Fibroblast of lung (primary cell): ENCODE measurements at regions not wholly inside any gene's neighbourhood (a gene's known extent, or its start where the extent isn't known, plus 50 kb on each side); places are given as distances from the start of the nearest gene placed in this dataset.

Experiments
- DNase-seq, 2 donors: peaks; one replicate each; pipeline versions ENCODE4 v3.0.0 to v3.0.0-alpha.2; 2010; ENCODE audit warnings: low read depth in 2 of 2
- H2AFZ ChIP-seq: 2 replicates; pipeline ENCODE4 v1.5.1; 2012; ENCODE audit warnings: low read length, control low read depth, inconsistent platforms
- H3K27ac ChIP-seq: 2 replicates; pipeline ENCODE4 v1.5.1; 2011; ENCODE audit warnings: low read length, control low read depth; ENCODE audit not compliant: insufficient read depth
- H3K27me3 ChIP-seq: 2 replicates; pipeline ENCODE4 v1.5.1; 2011; ENCODE audit warnings: mild to moderate bottlenecking, low read length; ENCODE audit not compliant: control insufficient read depth, insufficient read depth
- H3K36me3 ChIP-seq: 2 replicates; pipeline ENCODE4 v1.5.1; 2011; ENCODE audit warnings: low read length; ENCODE audit not compliant: control insufficient read depth, insufficient read depth
- H3K4me1 ChIP-seq: 2 replicates; pipeline ENCODE4 v1.5.1; 2011; ENCODE audit warnings: low read length; ENCODE audit not compliant: control insufficient read depth, insufficient read depth; ENCODE audit errors: extremely low read depth
- H3K4me2 ChIP-seq: 2 replicates; pipeline ENCODE4 v1.5.1; 2011; ENCODE audit warnings: low read length, control low read depth; ENCODE audit not compliant: insufficient read depth; ENCODE audit errors: extremely low read depth
- H3K4me3 ChIP-seq, 4 experiments: fragments of 200-600 bp in 1 of 4; sonication (generic) in 1 of 4; replicated peaks in 1 of 4; 2 replicates each; pipeline ENCODE4 v1.5.1; 2011 to 2016; ENCODE audit warnings: low read length in 4 of 4, low read depth in 3 of 4, mild to moderate bottlenecking in 3 of 4, control low read depth in 2 of 4, inconsistent platforms in 1 of 4, mixed read lengths in 1 of 4; ENCODE audit not compliant: insufficient read depth in 1 of 4; ENCODE audit errors: control extremely low read depth in 1 of 4
- H3K79me2 ChIP-seq: 2 replicates; pipeline ENCODE4 v1.5.1; 2012; ENCODE audit warnings: mild to moderate bottlenecking, low read length, inconsistent platforms; ENCODE audit not compliant: control insufficient read depth, insufficient read depth
- H3K9ac ChIP-seq: 2 replicates; pipeline ENCODE4 v1.5.1; 2011; ENCODE audit warnings: mild to moderate bottlenecking, low read length, control low read depth; ENCODE audit not compliant: insufficient read depth
- H3K9me3 ChIP-seq: 2 replicates; pipeline ENCODE4 v1.5.1; 2012; ENCODE audit warnings: low read depth, low read length; ENCODE audit not compliant: control insufficient read depth, insufficient read depth
- H4K20me1 ChIP-seq: 2 replicates; pipeline ENCODE4 v1.5.1; 2011; ENCODE audit warnings: low read length; ENCODE audit not compliant: control insufficient read depth, insufficient read depth; ENCODE audit errors: extremely low read depth
- CTCF ChIP-seq, 2 donors: IDR thresholded peaks in 1 of 2; conservative IDR thresholded peaks in 1 of 2; 1 replicate in 1 of 2; 2 replicates in 1 of 2; pipeline ENCODE4 v1.5.1; 2011 to 2012; ENCODE audit warnings: low read length in 2 of 2, control low read depth in 1 of 2, inconsistent platforms in 1 of 2, low read depth in 1 of 2, mild to moderate bottlenecking in 1 of 2
- EZH2 ChIP-seq: IDR thresholded peaks from 2 replicates; pipeline ENCODE4 v1.5.1; 2012; ENCODE audit warnings: low read length, control low read depth, mild to moderate bottlenecking; ENCODE audit errors: missing control alignments

DNA sequence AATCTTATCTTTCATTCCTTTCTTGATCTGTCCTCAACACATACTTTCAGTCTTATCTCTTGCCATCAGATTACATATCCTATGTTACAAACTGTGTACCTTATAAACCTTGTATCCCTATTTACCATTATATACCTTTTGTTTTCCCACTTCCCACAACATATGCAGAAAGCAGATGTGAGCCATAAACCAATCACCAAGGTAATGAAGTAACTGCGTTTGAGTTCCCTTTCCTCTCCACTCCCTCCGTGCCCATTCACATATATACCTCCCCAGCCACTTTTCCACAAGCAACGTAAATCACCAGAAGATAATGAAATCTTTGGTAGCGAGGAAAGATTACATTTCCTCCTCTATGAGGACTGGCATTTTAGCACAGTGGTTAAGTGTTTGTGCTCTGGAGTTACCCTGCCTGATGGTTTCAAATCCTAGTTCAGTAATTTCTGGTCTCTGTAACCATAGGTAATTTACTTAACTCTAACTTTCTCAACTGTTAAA lies 55.5 kb upstream of the PHF14 start:
- no peak for DNase-seq
- H3K4me1 ChIP-seq, result no peaks in the 10 kb centered on the region
- no peaks in the 10 kb centered on the region for H3K79me2 ChIP-seq
- no peak overlapping the region for H3K9ac ChIP-seq
- H3K4me2 ChIP-seq, result no peak overlapping the region
- no peak overlapping the region for H2AFZ ChIP-seq
- no peaks in the 10 kb centered on the region for H3K27me3 ChIP-seq
- no peak overlapping the region for H3K27ac ChIP-seq
- no peak overlapping the region for H3K4me3 ChIP-seq
- TF ChIP-seq EZH2, result no peak
- TF ChIP-seq CTCF (conservative IDR thresholded peaks at IDR 0.05 in 1 of 2, IDR thresholded peaks at IDR 0.05 in 1 of 2; ENCODE audit: low read depth in 1 of 2, low read length in 2 of 2), result no peak
- no peaks in the 10 kb centered on the region for H4K20me1 ChIP-seq
- H3K9me3 ChIP-seq, result no peaks in the 10 kb centered on the region
- H3K36me3 ChIP-seq, result no peaks in the 10 kb centered on the region

DNA sequence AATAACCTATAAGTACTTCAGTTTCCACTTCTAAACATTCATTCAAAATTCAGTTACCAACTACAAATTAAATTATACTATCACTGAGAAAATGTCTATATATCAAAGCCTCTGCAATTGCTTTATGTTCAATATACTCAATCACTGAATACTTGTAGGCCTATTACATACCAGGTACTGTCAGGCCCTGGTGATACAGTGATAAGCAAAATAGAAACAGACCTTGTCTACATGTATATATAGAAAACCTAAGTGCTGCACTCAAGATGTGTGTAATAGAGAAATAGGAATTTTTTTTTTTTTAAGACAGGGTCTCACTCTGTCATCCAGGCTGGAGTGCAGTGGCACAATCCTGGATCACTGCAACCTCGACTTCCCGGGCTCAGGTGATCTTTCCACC lies 53.7 kb upstream of the PHF14 start:
- H2AFZ ChIP-seq, result no peak overlapping the region
- no peak overlapping the region for H3K4me2 ChIP-seq
- H3K9me3 ChIP-seq, result no peaks in the 10 kb centered on the region
- no peaks in the 10 kb centered on the region for H3K4me1 ChIP-seq
- H3K36me3 ChIP-seq, result no peaks in the 10 kb centered on the region
- no peak for DNase-seq
- H3K27ac ChIP-seq, result no peak overlapping the region
- no peak overlapping the region for H3K9ac ChIP-seq
- no peak for TF ChIP-seq EZH2
- no peak for TF ChIP-seq CTCF (conservative IDR thresholded peaks at IDR 0.05 in 1 of 2, IDR thresholded peaks at IDR 0.05 in 1 of 2; ENCODE audit: low read depth in 1 of 2, low read length in 2 of 2)
- H3K79me2 ChIP-seq, result no peaks in the 10 kb centered on the region
- no peaks in the 10 kb centered on the region for H4K20me1 ChIP-seq
- H3K4me3 ChIP-seq, result no peak overlapping the region
- no peaks in the 10 kb centered on the region for H3K27me3 ChIP-seq
